A549 (cell line): ENCODE measurements at regions not wholly inside any gene's neighbourhood (a gene's known extent, or its start where the extent isn't known, plus 50 kb on each side); places are given as distances from the start of the nearest gene placed in this dataset.

Experiments
- BHLHE40 ChIP-seq: IDR thresholded peaks from 2 replicates; pipeline ENCODE4 v1.6.1; 2012; ENCODE audit warnings: low read depth, low read length, inconsistent platforms
- CEBPB ChIP-seq, 2 experiments: fragments of >200 bp in 1 of 2; sonication (Bioruptor Twin) in 1 of 2; formaldehyde crosslinking in 1 of 2; IDR thresholded peaks; 2 replicates each; pipeline ENCODE4 v1.6.1; 2012 to 2016
- ESRRA ChIP-seq: fragments of 150-350 bp; IDR thresholded peaks from 2 replicates; pipeline ENCODE4 v1.6.1; 2014; ENCODE audit warnings: mild to moderate bottlenecking, low read length, borderline replicate concordance
- FOSL2 ChIP-seq, 2 experiments: fragments of 450-650 bp in 1 of 2; fragments of >200 bp in 1 of 2; sonication (Bioruptor Twin) in 1 of 2; formaldehyde crosslinking; IDR thresholded peaks; 2 replicates each; pipeline versions ENCODE4 v1.5.0 to v1.6.1; 2016 to 2020; ENCODE audit warnings: mild to moderate bottlenecking in 1 of 2, moderate library complexity in 1 of 2
- NFE2L2 ChIP-seq: fragments of 150-350 bp; conservative IDR thresholded peaks from 2 replicates; pipeline ENCODE4 v1.6.1; 2014; ENCODE audit warnings: low read length
- RAD21 ChIP-seq, 2 experiments: fragments of >200 bp in 1 of 2; sonication (Bioruptor Twin) in 1 of 2; formaldehyde crosslinking in 1 of 2; IDR thresholded peaks in 1 of 2; conservative IDR thresholded peaks in 1 of 2; 2 replicates in 1 of 2; 3 replicates in 1 of 2; pipeline ENCODE4 v1.6.1; 2012 to 2018; ENCODE audit warnings: inconsistent platforms in 1 of 2
- RFX5 ChIP-seq: fragments of 450-650 bp; IDR thresholded peaks from 2 replicates; pipeline ENCODE4 v1.7.1; 2014; ENCODE audit warnings: antibody characterized with exemption, mild to moderate bottlenecking, moderate library complexity
- TFCP2L1 ChIP-seq: fragments of 250-450 bp; sonication (Bioruptor Pico); IDR thresholded peaks from 2 replicates; pipeline ENCODE4 v1.5.0; 2021; ENCODE audit warnings: mild to moderate bottlenecking
- TF ChIP-seq, protein P1 (sequence below): fragments of >200 bp; sonication (Bioruptor Twin); formaldehyde crosslinking; IDR thresholded peaks from 3 replicates; pipeline ENCODE4 v1.5.1; 2016
- TF ChIP-seq, protein P2 (sequence below): fragments of 200-600 bp; sonication (generic); IDR thresholded peaks from 2 replicates; pipeline ENCODE4 v1.6.1; 2016; ENCODE audit warnings: antibody characterized with exemption, mild to moderate bottlenecking, moderate library complexity

DNA sequence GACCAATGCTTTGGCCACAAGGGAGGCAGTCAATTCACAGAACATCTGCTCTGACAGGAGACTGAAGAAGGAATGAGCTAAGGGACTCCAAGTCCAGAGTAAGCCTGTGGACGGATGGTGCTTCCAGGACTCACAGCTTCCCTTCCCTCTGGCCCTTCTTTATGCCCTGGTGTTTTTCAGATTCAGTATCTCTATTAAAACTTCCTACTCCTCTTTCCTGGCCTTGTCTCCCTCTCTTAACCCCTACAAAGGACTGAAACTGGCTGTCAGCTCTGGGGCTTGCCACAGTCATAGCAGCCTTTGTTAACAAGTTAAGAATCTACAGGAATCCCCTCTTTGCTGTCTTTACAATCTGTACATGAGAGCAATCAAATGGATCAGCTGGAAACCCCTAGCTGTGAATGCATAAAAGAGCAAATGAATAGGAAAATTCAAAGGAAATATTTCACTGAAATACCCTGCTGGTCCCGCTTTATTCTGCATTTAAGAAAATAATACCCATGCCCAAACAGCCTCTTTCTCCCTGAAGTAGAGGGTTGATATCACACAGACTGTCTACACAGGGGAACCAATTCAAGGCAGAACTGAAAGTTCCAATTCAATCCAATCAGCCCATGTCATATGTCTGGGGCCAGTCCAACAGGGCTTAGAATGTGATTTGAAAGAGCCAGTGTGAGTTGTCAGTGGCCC, 192.3 kb downstream of the MZT1 start:
- no peak for TF ChIP-seq FOSL2 (IDR thresholded peaks at IDR 0.05)
- no peak for TF ChIP-seq FOSL2 (CRISPR knock-in tag; IDR thresholded peaks at IDR 0.05)
- no peak for TF ChIP-seq NFE2L2
- no peak for TF ChIP-seq TFCP2L1 (CRISPR knock-in tag)
- TF ChIP-seq, protein P1, sequence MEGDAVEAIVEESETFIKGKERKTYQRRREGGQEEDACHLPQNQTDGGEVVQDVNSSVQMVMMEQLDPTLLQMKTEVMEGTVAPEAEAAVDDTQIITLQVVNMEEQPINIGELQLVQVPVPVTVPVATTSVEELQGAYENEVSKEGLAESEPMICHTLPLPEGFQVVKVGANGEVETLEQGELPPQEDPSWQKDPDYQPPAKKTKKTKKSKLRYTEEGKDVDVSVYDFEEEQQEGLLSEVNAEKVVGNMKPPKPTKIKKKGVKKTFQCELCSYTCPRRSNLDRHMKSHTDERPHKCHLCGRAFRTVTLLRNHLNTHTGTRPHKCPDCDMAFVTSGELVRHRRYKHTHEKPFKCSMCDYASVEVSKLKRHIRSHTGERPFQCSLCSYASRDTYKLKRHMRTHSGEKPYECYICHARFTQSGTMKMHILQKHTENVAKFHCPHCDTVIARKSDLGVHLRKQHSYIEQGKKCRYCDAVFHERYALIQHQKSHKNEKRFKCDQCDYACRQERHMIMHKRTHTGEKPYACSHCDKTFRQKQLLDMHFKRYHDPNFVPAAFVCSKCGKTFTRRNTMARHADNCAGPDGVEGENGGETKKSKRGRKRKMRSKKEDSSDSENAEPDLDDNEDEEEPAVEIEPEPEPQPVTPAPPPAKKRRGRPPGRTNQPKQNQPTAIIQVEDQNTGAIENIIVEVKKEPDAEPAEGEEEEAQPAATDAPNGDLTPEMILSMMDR, result no peak
- no peak for TF ChIP-seq ESRRA
- no peak for TF ChIP-seq RAD21 (conservative IDR thresholded peaks at IDR 0.05 in 1 of 2, IDR thresholded peaks at IDR 0.05 in 1 of 2)
- TF ChIP-seq RFX5, result no peak
- TF ChIP-seq, protein P2, sequence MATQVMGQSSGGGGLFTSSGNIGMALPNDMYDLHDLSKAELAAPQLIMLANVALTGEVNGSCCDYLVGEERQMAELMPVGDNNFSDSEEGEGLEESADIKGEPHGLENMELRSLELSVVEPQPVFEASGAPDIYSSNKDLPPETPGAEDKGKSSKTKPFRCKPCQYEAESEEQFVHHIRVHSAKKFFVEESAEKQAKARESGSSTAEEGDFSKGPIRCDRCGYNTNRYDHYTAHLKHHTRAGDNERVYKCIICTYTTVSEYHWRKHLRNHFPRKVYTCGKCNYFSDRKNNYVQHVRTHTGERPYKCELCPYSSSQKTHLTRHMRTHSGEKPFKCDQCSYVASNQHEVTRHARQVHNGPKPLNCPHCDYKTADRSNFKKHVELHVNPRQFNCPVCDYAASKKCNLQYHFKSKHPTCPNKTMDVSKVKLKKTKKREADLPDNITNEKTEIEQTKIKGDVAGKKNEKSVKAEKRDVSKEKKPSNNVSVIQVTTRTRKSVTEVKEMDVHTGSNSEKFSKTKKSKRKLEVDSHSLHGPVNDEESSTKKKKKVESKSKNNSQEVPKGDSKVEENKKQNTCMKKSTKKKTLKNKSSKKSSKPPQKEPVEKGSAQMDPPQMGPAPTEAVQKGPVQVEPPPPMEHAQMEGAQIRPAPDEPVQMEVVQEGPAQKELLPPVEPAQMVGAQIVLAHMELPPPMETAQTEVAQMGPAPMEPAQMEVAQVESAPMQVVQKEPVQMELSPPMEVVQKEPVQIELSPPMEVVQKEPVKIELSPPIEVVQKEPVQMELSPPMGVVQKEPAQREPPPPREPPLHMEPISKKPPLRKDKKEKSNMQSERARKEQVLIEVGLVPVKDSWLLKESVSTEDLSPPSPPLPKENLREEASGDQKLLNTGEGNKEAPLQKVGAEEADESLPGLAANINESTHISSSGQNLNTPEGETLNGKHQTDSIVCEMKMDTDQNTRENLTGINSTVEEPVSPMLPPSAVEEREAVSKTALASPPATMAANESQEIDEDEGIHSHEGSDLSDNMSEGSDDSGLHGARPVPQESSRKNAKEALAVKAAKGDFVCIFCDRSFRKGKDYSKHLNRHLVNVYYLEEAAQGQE, result no peak
- TF ChIP-seq CEBPB (IDR thresholded peaks at IDR 0.05), result no peak
- no peak for TF ChIP-seq BHLHE40
